ENCODE measurements at regions not wholly inside any gene's neighbourhood (a gene's known extent, or its start where the extent isn't known, plus 50 kb on each side); places are given as distances from the start of the nearest gene placed in this dataset.

- H3K4me1 ChIP-seq (ENCODE audit: control insufficient read depth in 1 of 2, insufficient read depth in 2 of 2, low read length in 2 of 2), result peaks cover 0 to 4% of the 10 kb centered on the region in 2 donors
- H3K27me3 ChIP-seq (ENCODE audit: control insufficient read depth in 1 of 2, insufficient read depth in 2 of 2, low read length in 2 of 2), result no peaks in the 10 kb centered on the region
- H3K27ac ChIP-seq (ENCODE audit: low read depth, low read length), result no peak overlapping the region
- no peaks in the 10 kb centered on the region for H3K9me3 ChIP-seq (ENCODE audit: control insufficient read depth in 1 of 2, low read length in 2 of 2)
- no peaks in the 10 kb centered on the region for H3K36me3 ChIP-seq (ENCODE audit: control insufficient read depth in 1 of 2, insufficient read depth in 2 of 2, low read length in 2 of 2)
- no peak overlapping the region for H3K4me3 ChIP-seq (ENCODE audit: low read depth in 1 of 2, low read length in 2 of 2)
- H3K9ac ChIP-seq (ENCODE audit: low read depth in 1 of 2, low read length in 2 of 2), result no peak overlapping the region
These were observed 175.3 kb downstream of the ZIC5 start for GRCh38 chr13:99796175-99796819.

DNA sequence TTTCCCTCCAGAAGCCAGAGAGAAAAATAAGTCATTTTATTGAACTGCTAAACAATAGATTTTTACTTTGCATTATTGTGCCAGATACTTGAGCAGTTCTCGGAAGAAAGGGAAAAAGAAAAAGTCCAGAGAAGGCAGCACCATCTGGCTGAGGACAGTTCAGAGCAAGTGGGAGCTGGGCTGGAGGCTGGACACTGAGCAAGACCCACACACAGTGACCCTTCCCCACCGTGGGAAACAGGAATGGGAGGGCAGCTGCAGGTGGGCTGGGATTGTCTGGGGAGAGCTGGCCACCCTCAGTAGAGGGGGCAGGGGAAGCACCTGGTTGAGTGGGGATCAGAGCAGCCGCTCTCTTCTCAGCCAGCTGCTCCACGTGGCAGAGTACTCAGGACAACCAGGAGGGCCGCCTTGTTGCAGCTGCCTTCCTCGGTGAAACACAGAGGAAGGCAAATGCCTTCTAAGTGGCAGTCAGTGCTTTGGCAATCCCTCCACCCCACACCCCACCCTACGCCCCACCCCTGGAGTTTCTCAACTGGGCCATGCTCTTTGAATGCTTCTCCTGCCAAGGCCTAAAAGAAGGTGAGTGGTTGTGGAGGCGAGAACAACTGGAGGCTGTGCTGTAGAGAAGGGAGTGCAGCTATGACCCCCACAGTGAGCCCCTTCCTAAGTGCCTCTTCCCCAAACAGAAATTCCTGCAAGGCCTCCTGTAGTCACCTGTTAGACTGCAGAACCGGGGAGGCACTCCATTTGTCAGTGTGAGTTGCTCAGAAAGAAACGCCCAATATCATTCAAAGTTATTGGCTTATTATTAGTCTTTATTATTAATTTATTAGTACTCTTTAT lies 179.3 kb downstream of the ZIC5 start:
- no peak overlapping the region for H3K27ac ChIP-seq (ENCODE audit: low read depth, low read length)
- H3K9ac ChIP-seq (ENCODE audit: low read depth in 1 of 2, low read length in 2 of 2), result no peak overlapping the region
- H3K4me1 ChIP-seq (ENCODE audit: control insufficient read depth in 1 of 2, insufficient read depth in 2 of 2, low read length in 2 of 2), result peaks cover 0 to 4% of the 10 kb centered on the region in 2 donors
- no peaks in the 10 kb centered on the region for H3K9me3 ChIP-seq (ENCODE audit: control insufficient read depth in 1 of 2, low read length in 2 of 2)
- no peaks in the 10 kb centered on the region for H3K27me3 ChIP-seq (ENCODE audit: control insufficient read depth in 1 of 2, insufficient read depth in 2 of 2, low read length in 2 of 2)
- H3K4me3 ChIP-seq (ENCODE audit: low read depth in 1 of 2, low read length in 2 of 2), result no peak overlapping the region
- H3K36me3 ChIP-seq (ENCODE audit: control insufficient read depth in 1 of 2, insufficient read depth in 2 of 2, low read length in 2 of 2), result no peaks in the 10 kb centered on the region

GRCh38 chr13:99782669-99783068 lies 188.9 kb downstream of the ZIC5 start:
- H3K27ac ChIP-seq (ENCODE audit: low read depth, low read length), result no peak overlapping the region
- peaks cover 0 to 6% of the 10 kb centered on the region in 2 donors for H3K9me3 ChIP-seq (ENCODE audit: control insufficient read depth in 1 of 2, low read length in 2 of 2)
- no peaks in the 10 kb centered on the region for H3K27me3 ChIP-seq (ENCODE audit: control insufficient read depth in 1 of 2, insufficient read depth in 2 of 2, low read length in 2 of 2)
- H3K9ac ChIP-seq (ENCODE audit: low read depth in 1 of 2, low read length in 2 of 2), result no peak overlapping the region
- no peaks in the 10 kb centered on the region for H3K4me1 ChIP-seq (ENCODE audit: control insufficient read depth in 1 of 2, insufficient read depth in 2 of 2, low read length in 2 of 2)
- no peaks in the 10 kb centered on the region for H3K36me3 ChIP-seq (ENCODE audit: control insufficient read depth in 1 of 2, insufficient read depth in 2 of 2, low read length in 2 of 2)
- H3K4me3 ChIP-seq (ENCODE audit: low read depth in 1 of 2, low read length in 2 of 2), result no peak overlapping the region

DNA sequence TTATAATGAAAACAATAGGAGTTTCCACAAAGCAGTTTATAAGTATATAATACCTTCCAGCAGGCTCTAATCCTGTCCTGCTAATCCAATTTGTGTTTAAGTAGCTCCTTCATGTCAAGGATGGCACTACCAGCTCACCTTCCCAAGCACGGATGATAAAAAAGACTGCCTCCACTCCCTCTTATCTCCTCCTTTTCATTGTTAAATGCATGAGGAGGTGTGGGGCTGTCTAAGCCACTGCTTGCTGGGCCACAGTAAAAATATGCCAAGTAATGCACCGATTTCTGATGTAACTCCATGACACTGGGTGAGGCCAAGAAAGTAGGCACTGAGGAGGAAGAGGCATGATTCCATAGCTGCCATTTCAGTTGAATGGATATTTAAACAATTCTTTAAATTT lies 193.1 kb downstream of the ZIC5 start:
- Histone ChIP-seq H3K4me1 (ENCODE audit: control insufficient read depth in 1 of 2, insufficient read depth in 2 of 2, low read length in 2 of 2) (no peaks in the 10 kb centered on the region), H3K9ac (ENCODE audit: low read depth in 1 of 2, low read length in 2 of 2) (no peak overlapping the region), H3K9me3 (ENCODE audit: control insufficient read depth in 1 of 2, low read length in 2 of 2) (peaks cover 0 to 6% of the 10 kb centered on the region in 2 donors), H3K36me3 (ENCODE audit: control insufficient read depth in 1 of 2, insufficient read depth in 2 of 2, low read length in 2 of 2) (no peaks in the 10 kb centered on the region), H3K27me3 (ENCODE audit: control insufficient read depth in 1 of 2, insufficient read depth in 2 of 2, low read length in 2 of 2) (no peaks in the 10 kb centered on the region), H3K4me3 (ENCODE audit: low read depth in 1 of 2, low read length in 2 of 2) (no peak overlapping the region), H3K27ac (ENCODE audit: low read depth, low read length) (no peak overlapping the region)

GRCh38 chr13:99777873-99778272 lies 193.7 kb downstream of the ZIC5 start:
- H3K4me1 ChIP-seq (ENCODE audit: control insufficient read depth in 1 of 2, insufficient read depth in 2 of 2, low read length in 2 of 2), result no peaks in the 10 kb centered on the region
- peaks cover 0 to 5% of the 10 kb centered on the region in 2 donors for H3K36me3 ChIP-seq (ENCODE audit: control insufficient read depth in 1 of 2, insufficient read depth in 2 of 2, low read length in 2 of 2)
- H3K4me3 ChIP-seq (ENCODE audit: low read depth in 1 of 2, low read length in 2 of 2), result no peak overlapping the region
- H3K27ac ChIP-seq (ENCODE audit: low read depth, low read length), result no peak overlapping the region
- no peak overlapping the region for H3K9ac ChIP-seq (ENCODE audit: low read depth in 1 of 2, low read length in 2 of 2)
- H3K9me3 ChIP-seq (ENCODE audit: control insufficient read depth in 1 of 2, low read length in 2 of 2), result peaks cover 0 to 5% of the 10 kb centered on the region in 2 donors
- no peaks in the 10 kb centered on the region for H3K27me3 ChIP-seq (ENCODE audit: control insufficient read depth in 1 of 2, insufficient read depth in 2 of 2, low read length in 2 of 2)

GRCh38 chr13:99774644-99775043 lies 196.9 kb downstream of the ZIC5 start:
- Histone ChIP-seq H3K4me1 (ENCODE audit: control insufficient read depth in 1 of 2, insufficient read depth in 2 of 2, low read length in 2 of 2) (no peaks in the 10 kb centered on the region), H3K27ac (ENCODE audit: low read depth, low read length) (no peak overlapping the region), H3K27me3 (ENCODE audit: control insufficient read depth in 1 of 2, insufficient read depth in 2 of 2, low read length in 2 of 2) (no peaks in the 10 kb centered on the region), H3K36me3 (ENCODE audit: control insufficient read depth in 1 of 2, insufficient read depth in 2 of 2, low read length in 2 of 2) (peaks cover 0 to 7% of the 10 kb centered on the region in 2 donors), H3K9ac (ENCODE audit: low read depth in 1 of 2, low read length in 2 of 2) (no peak overlapping the region), H3K9me3 (ENCODE audit: control insufficient read depth in 1 of 2, low read length in 2 of 2) (no peaks in the 10 kb centered on the region), H3K4me3 (ENCODE audit: low read depth in 1 of 2, low read length in 2 of 2) (no peak overlapping the region)

DNA sequence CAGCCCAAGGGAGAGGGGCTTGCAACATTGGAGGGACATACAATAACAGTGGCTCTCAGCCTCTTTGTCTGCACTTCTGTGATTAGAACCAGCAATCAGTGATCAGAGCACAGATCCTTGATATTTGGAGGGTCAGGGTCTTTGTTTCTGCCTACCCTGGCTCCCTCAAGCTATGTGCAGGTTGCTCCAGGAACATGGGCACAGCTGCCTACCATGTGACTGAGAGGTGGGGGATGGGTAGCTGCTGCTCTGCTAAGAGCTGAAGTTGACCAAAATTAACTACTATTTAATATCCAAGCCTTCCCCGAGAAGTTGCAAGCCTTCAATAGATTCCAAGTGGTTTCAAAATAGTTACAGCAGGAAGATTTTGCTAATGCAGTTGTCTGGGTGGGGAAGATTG lies 202.6 kb downstream of the ZIC5 start:
- Histone ChIP-seq H3K9ac (ENCODE audit: low read depth in 1 of 2, low read length in 2 of 2) (no peak overlapping the region), H3K36me3 (ENCODE audit: control insufficient read depth in 1 of 2, insufficient read depth in 2 of 2, low read length in 2 of 2) (peaks cover 0 to 7% of the 10 kb centered on the region in 2 donors), H3K27me3 (ENCODE audit: control insufficient read depth in 1 of 2, insufficient read depth in 2 of 2, low read length in 2 of 2) (no peaks in the 10 kb centered on the region), H3K4me3 (ENCODE audit: low read depth in 1 of 2, low read length in 2 of 2) (no peak overlapping the region), H3K27ac (ENCODE audit: low read depth, low read length) (no peak overlapping the region), H3K4me1 (ENCODE audit: control insufficient read depth in 1 of 2, insufficient read depth in 2 of 2, low read length in 2 of 2) (no peaks in the 10 kb centered on the region), H3K9me3 (ENCODE audit: control insufficient read depth in 1 of 2, low read length in 2 of 2) (peaks cover 0 to 21% of the 10 kb centered on the region in 2 donors)

GRCh38 chr13:99766641-99767045 lies 204.9 kb downstream of the ZIC5 start:
- no peaks in the 10 kb centered on the region for H3K4me1 ChIP-seq (ENCODE audit: control insufficient read depth in 1 of 2, insufficient read depth in 2 of 2, low read length in 2 of 2)
- H3K27me3 ChIP-seq (ENCODE audit: control insufficient read depth in 1 of 2, insufficient read depth in 2 of 2, low read length in 2 of 2), result no peaks in the 10 kb centered on the region
- no peak overlapping the region for H3K9ac ChIP-seq (ENCODE audit: low read depth in 1 of 2, low read length in 2 of 2)
- no peak overlapping the region for H3K4me3 ChIP-seq (ENCODE audit: low read depth in 1 of 2, low read length in 2 of 2)
- no peaks in the 10 kb centered on the region for H3K36me3 ChIP-seq (ENCODE audit: control insufficient read depth in 1 of 2, insufficient read depth in 2 of 2, low read length in 2 of 2)
- no peak overlapping the region for H3K27ac ChIP-seq (ENCODE audit: low read depth, low read length)
- H3K9me3 ChIP-seq (ENCODE audit: control insufficient read depth in 1 of 2, low read length in 2 of 2), result peaks cover 0 to 21% of the 10 kb centered on the region in 2 donors

DNA sequence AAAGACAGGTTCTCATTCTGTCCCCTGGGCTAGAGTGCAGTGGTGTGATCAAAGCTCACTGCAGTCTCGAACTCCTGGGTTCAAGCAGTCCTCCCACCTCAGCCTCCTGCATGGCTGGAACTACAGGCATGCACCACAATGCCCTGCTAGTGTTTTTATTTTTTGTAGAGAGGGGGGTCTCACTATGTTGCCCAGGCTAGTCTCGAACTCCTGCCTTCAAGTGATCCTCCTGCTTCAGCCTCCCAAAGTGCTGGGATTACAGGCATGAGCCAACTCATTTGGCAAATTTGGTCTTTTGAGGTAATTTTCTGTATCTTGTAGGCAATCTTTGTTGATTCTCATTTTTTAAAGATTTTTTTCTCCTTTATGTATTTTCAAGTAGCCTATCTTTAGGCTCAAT lies 205.7 kb downstream of the ZIC5 start:
- Histone ChIP-seq H3K27ac (ENCODE audit: low read depth, low read length) (no peak overlapping the region), H3K9me3 (ENCODE audit: control insufficient read depth in 1 of 2, low read length in 2 of 2) (peaks cover 0 to 23% of the 10 kb centered on the region in 2 donors), H3K27me3 (ENCODE audit: control insufficient read depth in 1 of 2, insufficient read depth in 2 of 2, low read length in 2 of 2) (no peaks in the 10 kb centered on the region), H3K36me3 (ENCODE audit: control insufficient read depth in 1 of 2, insufficient read depth in 2 of 2, low read length in 2 of 2) (no peaks in the 10 kb centered on the region), H3K4me1 (ENCODE audit: control insufficient read depth in 1 of 2, insufficient read depth in 2 of 2, low read length in 2 of 2) (no peaks in the 10 kb centered on the region), H3K9ac (ENCODE audit: low read depth in 1 of 2, low read length in 2 of 2) (no peak overlapping the region), H3K4me3 (ENCODE audit: low read depth in 1 of 2, low read length in 2 of 2) (no peak overlapping the region)

DNA sequence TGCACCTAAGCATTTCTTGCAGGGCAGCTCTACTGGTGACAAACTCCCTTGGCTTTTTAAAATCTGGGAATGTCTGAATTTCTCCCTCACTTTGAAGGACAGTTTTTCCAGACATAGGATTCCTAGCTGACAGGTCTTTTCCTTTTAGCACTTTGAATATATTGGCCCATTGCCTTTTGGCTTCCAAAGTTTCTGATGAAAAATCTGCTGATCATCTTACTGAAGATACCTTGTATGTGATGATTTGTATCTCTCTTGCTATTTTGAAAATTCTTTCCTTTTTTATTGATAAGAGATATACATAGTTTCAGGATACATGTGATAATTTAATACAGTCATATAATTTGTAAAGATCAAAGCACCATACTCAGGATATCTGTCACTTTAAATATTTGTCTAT lies 211.1 kb downstream of the ZIC5 start:
- Histone ChIP-seq H3K9me3 (ENCODE audit: control insufficient read depth in 1 of 2, low read length in 2 of 2) (peaks cover 9 to 27% of the 10 kb centered on the region in 2 donors), H3K9ac (ENCODE audit: low read depth in 1 of 2, low read length in 2 of 2) (no peak overlapping the region), H3K27me3 (ENCODE audit: control insufficient read depth in 1 of 2, insufficient read depth in 2 of 2, low read length in 2 of 2) (no peaks in the 10 kb centered on the region), H3K27ac (ENCODE audit: low read depth, low read length) (no peak overlapping the region), H3K4me1 (ENCODE audit: control insufficient read depth in 1 of 2, insufficient read depth in 2 of 2, low read length in 2 of 2) (peaks cover 2 to 3% of the 10 kb centered on the region in 2 donors), H3K36me3 (ENCODE audit: control insufficient read depth in 1 of 2, insufficient read depth in 2 of 2, low read length in 2 of 2) (no peaks in the 10 kb centered on the region), H3K4me3 (ENCODE audit: low read depth in 1 of 2, low read length in 2 of 2) (no peak overlapping the region)
